Stimulated activated CD4-positive, alpha-beta T cell treated with anti-CD3 and anti-CD28 coated beads, Interleukin-1b, Interleukin-23, amount 100 ng/mL, for 1 hour (primary cell): ENCODE measurements at regions not wholly inside any gene's neighbourhood (a gene's known extent, or its start where the extent isn't known, plus 50 kb on each side); places are given as distances from the start of the nearest gene placed in this dataset.

ENCODE experiments used
- DNase-seq, 2 donors: peaks; one replicate each; pipeline ENCODE4 v3.0.0-alpha.2; 2020; ENCODE audit warnings: low read depth in 2 of 2

DNA sequence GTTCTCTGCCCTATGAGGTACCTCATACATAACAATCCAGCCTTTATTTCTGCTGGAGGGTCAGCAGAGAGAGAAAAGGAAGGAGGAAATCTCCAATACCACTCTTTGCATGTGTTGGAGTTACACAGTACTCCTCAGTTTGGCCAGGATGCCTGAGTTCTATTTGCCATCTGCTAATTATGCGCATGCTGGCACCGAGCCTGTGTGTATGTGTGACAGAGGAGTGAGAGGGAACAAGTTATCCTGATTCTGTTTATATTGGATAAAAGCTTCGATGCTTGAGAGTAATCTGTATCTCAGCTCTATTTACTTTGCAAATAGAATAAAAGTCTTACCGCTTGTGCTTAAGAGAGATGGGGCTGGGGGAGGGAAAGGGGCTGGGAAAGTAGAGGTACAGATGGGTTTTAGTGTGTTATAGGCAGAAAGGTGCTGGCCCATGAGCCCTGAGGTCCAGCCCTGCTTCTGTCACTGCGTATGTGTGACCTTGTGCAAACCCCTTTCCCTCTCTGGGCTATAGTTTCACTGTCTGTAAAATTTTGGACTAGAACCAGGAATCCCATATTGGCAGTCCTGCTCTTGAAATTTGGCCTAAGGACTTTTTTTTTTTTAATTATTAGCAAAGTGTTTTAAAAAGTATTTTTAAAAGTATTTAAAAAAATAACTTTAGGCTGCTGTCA, 54.5 kb upstream of the PLXNA2 start:
- no peak for DNase-seq

DNA sequence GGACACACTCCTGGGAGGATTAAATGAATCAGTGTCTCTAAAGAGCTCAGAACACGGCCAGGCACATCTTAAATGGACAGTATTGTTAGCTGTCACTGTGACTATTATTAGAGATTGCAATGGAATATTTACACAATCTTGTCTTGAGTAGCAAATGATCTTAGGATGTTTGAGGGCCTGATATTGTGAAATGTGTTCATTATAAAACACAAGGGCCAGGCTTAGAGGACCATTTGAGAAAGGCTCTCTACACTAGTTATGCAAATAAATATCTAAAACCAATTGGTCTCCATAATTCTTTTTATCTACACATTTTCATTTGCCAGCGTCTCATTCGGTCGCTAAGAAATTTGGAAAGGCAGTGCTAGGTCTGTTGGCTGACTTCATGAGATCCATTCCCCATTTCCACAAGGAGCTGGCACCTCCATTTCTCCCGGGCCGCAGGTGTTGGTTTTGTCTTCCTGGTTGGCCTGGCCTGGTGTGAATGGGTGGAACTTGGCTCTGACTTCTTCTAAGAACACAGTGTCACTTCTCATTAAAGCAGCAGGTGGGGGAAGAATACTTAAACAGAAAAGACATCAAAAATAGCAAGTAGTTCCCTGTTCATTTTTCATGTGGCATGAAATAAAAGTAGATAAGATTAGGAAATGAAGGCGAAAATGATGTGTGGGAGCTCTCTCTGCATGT, 56.0 kb upstream of the PLXNA2 start:
- no peak for DNase-seq

DNA sequence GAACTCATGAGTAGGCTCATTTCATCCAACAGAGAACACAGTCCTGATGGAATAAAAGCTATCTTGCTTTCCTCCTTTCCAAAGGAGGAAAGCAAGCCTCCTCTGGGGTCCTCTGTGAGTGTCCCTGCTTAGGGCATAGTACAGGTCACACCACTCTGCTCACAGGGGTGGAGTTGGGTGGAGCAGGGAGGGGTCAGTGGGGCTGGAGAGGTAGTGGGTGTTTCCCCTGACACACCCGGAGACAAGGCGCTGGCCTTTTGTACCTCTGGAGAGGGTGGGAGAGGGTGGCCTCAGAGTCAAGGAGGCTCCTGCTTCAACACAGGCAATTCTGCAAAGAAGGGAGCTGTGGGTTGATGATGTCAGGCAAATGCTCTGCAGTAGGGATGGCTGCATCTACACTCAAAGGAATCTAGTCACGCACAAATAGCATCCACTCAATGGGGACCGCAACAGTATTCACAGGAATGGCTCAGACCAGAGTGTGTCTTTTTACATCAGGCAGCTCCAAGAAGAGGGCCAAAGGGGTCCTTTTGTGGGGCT, 58.6 kb upstream of the PLXNA2 start:
- no peak for DNase-seq

DNA sequence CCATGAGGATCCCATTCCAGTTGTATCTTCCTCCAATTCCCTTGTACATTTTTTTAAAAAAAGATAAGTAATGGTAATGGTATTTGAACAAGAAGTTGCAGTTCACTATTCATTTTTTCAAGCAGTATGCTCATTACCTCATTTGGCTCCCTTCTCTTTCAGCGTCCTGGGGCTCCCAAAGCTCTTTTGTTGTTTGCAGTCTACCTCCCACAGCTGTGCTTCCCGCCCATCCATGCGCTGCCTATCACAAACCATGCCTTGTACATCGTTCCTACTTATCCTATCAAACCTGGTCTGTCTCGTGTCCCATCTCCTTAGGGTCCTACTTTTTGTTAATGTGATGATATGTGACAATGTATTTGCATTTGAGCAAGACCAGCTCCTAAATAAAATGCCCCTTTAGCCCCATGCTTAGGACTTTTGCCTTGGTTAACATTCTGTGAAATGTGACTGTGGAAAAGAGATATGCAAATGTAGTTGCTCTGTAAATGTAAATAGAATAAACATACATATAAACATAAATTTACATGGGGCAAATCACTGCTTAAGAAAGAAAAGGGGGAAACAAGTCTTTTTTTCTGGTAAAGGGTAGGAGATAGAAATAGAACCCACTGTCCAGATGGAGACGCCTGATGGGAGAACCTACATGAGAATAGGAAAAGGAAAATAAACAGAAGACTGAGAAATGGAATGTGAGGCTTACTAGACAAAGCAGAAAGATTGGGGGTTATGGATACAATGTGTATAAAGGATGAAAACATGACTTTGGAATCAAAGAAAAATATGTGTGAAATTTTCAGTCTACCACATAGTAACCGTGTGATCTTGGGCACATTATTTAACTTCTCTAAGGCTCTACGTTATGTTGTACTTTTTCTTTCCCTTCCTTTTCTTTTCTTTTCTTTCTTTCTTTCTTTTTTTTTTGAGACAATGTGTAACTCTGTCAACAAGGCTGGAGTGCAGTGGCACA, 59.8 kb upstream of the PLXNA2 start:
- DNase-seq: no peak

DNA sequence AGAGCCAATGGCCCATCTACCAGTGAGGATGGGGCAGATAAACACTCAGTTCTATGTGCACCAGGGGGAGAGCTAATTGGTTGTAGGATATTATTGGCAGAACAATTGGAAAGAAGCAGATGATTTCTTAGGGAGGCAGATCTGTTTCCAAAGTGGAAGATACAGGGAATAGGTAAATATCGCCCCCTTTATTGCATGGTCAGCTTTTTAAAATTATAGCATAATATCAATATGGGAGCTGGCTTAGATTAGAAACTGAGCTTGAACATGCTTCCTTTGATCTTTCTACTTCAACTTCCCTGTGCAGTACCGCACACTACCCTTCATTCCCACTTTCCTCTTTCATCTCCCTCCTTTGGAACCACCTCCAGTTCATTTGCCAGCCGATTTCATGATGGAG, 64.0 kb upstream of the PLXNA2 start:
- no peak for DNase-seq

DNA sequence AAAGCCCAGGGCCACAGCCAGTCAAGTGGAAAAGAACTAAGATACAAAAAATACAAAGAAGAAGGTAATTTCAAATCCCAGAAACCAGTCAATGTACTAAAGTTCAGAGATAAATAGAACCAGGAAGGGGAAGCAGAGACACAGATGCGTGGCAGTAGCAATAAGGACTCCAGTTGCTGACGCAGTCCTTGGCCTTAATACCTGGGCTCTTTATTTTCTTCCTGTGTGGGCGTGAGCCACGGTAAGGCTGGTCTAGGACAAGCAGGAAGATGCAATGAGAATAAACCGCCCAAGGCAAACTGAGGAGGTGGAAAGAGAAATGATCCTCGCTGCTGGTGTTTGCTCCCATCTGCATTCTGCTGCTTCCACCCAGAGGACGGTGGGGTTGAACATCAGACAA, 65.6 kb upstream of the PLXNA2 start:
- DNase-seq: no peak

DNA sequence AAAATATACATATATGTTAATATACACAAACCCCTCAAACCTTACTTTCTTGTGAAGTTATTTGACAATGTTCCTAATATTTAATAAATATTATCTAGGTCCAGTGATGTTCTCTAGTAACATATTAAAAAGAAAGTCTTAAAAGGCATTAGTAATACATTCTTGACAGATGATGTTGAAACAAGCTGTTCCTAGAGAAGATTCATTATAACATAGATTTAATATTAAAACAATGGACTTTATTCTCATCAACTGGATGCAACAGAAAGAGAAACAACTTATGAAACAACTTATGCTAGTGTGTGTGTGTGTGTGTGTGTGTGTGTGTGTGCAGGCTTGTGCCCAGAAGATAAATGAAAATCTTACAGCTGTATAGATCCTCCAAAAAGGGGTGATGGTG, 68.5 kb upstream of the PLXNA2 start:
- DNase-seq: no peak

DNA sequence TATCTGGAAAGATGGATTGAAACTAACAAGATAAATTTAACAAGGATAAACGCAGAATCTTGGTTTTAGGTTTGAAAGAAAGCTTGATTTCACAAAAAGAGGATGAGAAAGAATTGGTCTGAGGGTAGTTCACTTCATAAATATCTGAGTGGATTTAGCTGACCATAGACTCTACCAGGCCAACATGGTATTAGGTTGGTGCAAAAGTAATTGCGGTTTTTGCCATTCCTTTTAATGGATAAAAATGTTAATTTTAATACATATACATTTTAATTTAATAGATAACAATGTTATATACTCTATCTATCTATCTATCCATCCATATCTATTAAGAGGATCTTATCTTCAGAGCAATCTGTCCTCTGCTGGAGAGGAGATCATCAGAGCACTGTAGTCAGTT, 70.2 kb upstream of the PLXNA2 start:
- no peak for DNase-seq

DNA sequence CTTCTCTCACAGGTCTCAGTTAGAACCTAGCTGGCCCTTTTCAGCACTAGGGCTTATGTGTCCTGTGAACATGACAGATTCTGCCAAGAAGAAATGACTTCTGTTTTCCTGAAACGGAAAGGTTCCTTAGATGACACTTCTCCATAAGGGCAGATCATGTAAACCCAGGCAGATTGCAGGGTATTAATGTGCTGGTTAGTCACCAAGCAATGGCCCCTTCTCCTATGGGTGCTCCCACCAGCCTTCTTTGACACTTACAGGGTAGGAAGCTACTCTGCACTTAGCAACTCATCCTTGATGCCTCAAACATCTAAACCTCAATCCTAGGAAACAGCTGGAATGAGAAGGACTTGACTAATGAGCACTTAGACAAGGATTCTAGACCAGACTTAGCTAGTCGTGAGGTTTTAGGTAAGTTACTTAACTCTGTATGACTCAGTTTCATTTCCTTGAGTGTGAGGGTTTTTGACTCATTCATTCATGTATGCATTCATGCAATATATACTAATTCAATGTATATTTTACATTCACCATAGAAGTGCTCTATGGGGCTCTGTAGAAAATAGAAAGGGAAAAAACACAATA, 74.1 kb upstream of the PLXNA2 start:
- no peak for DNase-seq

DNA sequence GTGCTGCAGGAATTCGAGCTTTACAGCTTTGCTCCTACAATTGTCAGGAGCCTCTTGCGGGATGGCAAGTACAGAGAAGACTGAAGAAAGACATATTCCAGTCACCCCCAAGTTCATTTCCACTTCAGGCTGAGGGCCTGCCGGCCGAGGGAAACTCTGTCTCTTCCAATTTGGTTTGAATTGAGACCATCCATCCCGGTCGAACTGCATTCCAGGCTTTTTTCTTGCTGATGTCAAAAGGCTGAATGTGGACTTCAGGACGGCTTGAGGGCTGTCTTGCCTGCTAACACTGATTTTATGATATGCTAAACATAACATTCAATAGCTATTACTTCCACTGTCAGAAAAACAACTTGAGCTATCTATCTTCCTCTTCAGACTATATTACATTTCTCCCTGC, 79.8 kb upstream of the PLXNA2 start:
- DNase-seq: no peak

DNA sequence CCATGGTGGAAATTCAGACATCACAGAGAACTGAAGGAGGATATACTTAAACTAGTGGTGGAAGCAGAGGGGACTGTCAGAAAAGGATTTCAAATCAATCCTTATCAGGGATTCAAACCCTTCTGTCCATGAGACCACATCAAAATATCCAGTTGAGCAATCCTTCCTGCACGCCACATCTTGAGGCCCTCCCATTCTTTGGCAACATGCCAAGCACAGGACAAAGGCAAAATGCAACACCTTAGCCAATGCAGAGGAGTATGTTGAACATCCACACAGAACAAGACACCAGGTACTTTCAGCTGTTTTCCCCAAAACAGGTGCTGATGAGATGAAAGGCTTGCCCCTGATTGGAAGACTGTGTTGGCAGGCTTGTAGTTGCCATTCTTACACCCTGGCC, 81.8 kb upstream of the PLXNA2 start:
- DNase-seq: no peak

DNA sequence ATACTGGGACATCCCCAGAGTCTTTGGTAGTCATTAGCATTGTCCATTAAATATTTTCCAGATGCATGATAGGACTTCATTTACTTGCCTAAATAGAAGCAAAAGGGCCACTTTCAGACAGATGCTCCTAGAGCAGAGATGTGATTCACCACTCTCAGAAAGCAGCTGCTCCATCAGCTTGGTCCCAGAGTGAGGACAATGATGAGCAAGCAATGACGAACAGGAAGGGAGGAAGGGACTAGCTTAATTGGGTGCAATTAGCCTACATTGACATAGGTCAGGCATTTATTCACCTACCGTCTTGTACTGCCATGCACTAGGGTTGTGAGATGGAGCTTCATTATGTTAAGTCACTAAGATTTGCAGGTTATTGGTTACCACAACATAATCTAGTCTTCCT, 85.1 kb upstream of the PLXNA2 start:
- DNase-seq: no peak

DNA sequence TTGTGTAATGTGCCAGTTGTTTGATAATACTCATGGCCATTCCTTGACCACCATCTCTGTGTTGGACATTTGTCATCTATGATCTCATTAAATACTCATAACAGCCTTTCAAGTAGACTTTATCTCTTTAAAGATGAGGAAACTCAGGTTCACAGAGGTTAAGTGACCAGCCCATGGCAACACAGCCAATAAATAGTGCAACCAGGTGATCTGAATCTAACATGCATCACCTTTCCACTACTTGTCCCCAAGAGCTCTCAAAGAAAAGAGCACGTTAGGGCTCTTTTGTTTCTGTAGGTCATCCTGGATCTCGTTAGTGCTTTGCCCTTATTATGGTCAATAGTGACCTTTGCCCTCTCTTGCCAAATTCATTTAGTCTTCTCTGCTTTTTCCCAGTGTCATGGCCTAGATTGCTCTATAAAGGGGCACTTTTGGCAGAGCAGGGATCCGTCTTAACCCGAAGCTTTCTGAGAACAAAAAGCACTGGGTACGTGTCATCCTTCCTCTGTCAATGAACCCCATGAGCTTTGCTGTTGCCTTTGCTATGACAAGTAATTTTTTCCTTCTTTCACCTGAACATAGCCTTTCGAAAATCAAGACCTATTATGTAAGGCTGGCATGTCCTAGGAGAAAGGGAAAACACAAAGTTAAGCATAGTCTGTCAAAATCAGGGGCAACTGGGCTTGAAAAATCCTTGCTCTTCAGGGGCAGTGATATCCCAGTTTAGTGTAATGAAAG, 88.0 kb upstream of the PLXNA2 start:
- DNase-seq: no peak

DNA sequence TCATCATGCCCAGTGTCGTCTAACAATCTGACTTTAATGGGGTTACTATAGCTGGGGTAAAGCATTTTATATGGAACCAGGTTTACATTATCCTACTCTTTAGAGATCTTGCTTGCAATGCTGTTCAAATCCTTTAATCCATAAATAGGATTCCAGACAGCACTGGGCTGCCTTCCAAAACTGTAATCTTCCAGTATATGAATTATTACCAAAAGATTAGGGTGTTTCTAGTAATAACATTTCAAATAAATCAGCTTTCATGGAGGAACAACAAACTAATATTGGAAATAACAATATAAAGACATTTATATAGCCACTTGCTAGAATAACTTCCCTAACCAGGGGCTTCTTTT, 88.6 kb upstream of the PLXNA2 start:
- no peak for DNase-seq

DNA sequence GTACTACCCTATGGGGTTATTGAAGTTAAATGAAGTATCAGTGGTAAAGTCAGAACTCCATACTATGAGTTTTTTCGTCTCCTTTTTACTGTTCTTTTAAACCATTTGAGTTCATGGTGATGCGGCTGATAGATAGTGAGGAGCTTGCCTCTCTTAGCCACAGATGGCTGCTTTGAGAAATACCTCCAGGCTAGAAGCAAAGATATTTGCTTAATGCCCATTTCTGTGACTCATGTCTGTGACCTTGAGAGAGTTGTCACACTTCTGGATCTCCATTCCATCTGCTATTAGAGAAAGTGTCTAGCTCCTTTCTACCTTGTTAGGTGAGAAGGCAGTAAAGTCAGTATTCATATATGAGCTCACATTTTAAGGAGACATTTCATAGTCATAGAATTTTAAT, 89.5 kb upstream of the PLXNA2 start:
- no peak for DNase-seq

DNA sequence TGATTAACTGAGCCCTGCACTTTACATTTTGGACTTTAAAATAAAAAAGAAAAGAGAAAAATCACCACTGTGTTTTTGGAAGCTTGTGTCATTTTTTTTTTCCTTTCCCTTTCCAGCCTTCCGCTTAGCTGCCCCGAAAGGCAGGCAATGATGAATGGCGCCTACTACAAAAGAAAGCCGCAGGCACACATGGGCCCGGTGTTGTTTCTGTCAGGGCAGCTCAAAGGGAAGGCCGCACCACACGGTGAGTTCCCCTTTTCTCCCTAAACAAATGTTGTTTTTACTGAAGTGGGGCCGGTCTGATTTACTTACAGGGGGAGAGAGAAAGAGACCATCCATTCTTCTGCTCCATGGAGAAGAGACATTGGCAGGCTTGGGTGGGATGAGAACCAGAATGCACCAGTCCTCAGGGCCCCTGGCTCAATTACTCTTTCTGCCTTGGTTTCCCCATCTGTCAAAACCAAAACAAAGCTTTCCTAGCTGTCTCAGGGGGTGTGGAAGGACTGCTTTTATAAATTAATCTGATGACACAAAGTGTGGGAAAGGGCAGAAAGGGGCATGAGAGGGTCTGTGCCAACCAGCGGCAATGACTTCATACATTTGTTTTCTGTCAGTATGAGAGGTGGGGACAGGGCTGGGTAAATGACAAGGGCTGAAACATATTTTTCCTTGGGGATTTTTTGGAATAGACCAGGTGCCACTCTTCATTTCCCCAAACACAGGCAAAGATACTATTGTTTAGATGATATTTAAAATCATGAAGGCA, 91.4 kb upstream of the PLXNA2 start:
- DNase-seq: no peak

DNA sequence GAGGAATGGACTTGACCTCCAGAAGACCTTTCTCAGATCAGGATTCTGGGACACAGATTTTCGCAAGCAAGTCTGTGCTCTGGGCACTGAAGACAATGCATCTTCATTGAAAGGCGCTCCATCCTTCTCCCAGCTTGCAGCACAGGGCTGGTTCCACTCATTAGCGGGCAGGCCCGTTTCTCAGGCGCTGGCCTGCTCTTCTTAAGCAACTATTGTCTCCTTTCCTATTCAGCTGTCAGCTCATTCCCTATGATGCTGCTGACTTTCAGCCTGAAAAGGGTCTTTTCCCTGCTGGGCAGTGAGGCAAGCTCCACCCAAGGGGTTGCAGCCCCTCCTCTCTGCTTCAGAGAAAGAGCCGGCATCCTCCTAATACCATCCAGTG, 91.9 kb upstream of the PLXNA2 start:
- no peak for DNase-seq

DNA sequence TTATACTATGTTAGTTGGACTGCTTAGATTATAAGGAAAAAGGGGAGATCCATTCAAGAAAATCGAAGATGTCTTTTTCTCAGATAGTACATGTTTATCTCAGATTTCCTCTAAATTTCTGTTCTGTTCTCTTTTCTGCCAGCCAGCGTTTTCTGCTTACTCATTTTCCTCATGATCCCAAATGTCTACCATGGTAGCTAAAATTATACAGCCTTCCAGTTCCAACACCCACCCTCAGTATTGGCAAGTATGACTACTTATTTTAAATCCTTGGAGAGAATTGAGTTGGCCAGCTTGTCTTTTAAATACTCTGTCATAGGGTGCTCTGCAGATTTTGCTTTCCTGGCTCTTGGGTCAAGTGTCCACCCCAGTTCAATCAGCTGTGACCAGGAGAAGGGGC, 95.7 kb upstream of the PLXNA2 start:
- DNase-seq: no peak

DNA sequence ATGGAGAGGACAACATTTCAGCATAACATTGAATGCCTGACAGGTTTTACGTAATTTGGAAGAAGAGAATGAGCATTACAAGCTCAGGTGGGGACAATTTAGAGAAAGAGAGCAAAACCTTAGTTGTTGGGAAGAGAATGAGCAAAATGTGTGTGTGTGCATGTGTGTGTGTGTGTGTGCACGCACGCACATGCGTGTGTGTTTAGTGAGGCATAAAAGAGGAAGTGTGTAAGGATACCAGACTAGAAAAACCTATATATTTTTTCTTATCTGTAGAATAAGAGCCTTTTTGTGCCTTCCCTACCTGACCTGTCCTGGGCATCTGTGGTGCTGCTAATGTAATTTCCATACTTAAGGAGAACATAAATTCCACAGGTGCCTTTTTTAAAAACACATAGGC, 99.0 kb upstream of the PLXNA2 start:
- no peak for DNase-seq

DNA sequence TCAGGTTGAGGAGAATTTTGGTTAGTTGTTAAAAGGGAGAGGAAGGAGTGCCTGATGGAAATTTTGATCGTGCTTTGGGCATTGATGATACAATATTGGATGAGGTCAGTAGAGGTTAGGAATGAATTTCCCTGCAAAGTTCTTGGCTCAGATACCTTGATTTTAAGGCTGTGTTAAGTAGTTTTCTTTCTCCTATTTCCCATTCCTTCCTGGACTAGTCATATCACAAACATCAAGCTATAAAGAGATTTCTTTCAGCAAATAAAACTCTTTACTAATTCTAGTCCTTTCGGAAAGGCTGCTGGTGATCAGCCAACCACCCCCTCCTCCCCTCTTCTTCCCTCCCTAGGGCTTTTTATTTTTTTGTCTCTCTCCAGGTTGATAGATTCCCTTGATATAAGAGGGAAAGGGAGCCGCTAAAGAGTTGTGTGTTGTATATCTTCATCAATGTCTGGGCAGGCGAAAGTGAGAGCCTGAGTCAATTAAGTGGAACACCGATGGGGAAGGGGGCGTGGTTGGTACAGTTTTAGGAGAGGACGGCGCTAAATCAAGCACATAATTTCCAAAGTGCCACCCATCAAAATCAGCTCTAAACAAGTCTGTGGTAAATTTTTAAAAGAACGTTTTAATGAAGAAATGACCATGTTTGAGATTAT, 100.1 kb upstream of the PLXNA2 start:
- DNase-seq: no peak
